ENCODE measurements at regions not wholly inside any gene's neighbourhood (a gene's known extent, or its start where the extent isn't known, plus 50 kb on each side); places are given as distances from the start of the nearest gene placed in this dataset.

- TF ChIP-seq PKNOX1 (IDR thresholded peaks at IDR 0.05) (no peak), SP1 (IDR thresholded peaks at IDR 0.05) (no peak)
These were observed 366.6 kb downstream of the GASK1B start for GRCh38 chr4:157806184-157806583.
